Testis (tissue), 2 donors: ENCODE measurements at regions not wholly inside any gene's neighbourhood (a gene's known extent, or its start where the extent isn't known, plus 50 kb on each side); places are given as distances from the start of the nearest gene placed in this dataset.

ENCODE experiments used
- DNase-seq: peaks from one replicate; pipeline ENCODE4 v3.0.0-alpha.2; 2019
- H3K27ac ChIP-seq, 2 donors: fragments of 200-600 bp; sonication (generic); one replicate each; pipeline ENCODE4 v1.5.1; 2019
- H3K27me3 ChIP-seq: fragments of 200-600 bp; sonication (generic); one replicate; pipeline ENCODE4 v1.5.1; 2019
- H3K36me3 ChIP-seq: fragments of 200-600 bp; sonication (generic); one replicate; pipeline ENCODE4 v1.5.1; 2017; ENCODE audit warnings: low read depth; ENCODE audit errors: missing control alignments
- H3K4me1 ChIP-seq: fragments of 200-600 bp; sonication (generic); one replicate; pipeline ENCODE4 v1.5.1; 2019
- H3K4me3 ChIP-seq, 2 donors: fragments of 200-600 bp; sonication (generic); one replicate each; pipeline ENCODE4 v1.5.1; 2017 to 2019
- H3K9me3 ChIP-seq: fragments of 200-600 bp; sonication (generic); one replicate; pipeline ENCODE4 v1.5.1; 2017
- CTCF ChIP-seq, 3 experiments: fragments of 450-650 bp in 2 of 3; fragments of 200-600 bp in 1 of 3; sonication (generic) in 1 of 3; IDR thresholded peaks; one replicate each; pipeline ENCODE4 v1.5.1; 2016 to 2019; ENCODE audit warnings: antibody characterized with exemption in 3 of 3, mild to moderate bottlenecking in 2 of 3, moderate library complexity in 1 of 3
- POLR2A ChIP-seq: fragments of 450-650 bp; IDR thresholded peaks from one replicate; pipeline ENCODE4 v1.6.1; 2017; ENCODE audit warnings: antibody characterized with exemption, mild to moderate bottlenecking, moderate library complexity
- WGBS, 2 donors: methylation state at CpG; one replicate each; pipeline ENCODE4 v1.1.5; 2018; 5-methylcytosine and 5-hydroxymethylcytosine counted together
- intact Hi-C: fragments of 100-400 bp; cut with DNase I; formaldehyde crosslinking; loops from one replicate; pipeline ENCODE4 v1.15.1; 2023; ENCODE audit warnings: low total_unique reads

- TF ChIP-seq POLR2A (no peak), CTCF (IDR thresholded peaks at IDR 0.05) (no peak)
- Histone ChIP-seq H3K9me3 (no peaks in the 10 kb centered on the region), H3K27me3 (no peaks in the 10 kb centered on the region), H3K4me1 (peaks cover 15% of the 10 kb centered on the region), H3K27ac (no peak overlapping the region), H3K4me3 (no peak overlapping the region), H3K36me3 (no peaks in the 10 kb centered on the region)
- intact Hi-C loops, result no loop called here
- no peak for DNase-seq
- 83 to 92% methylated on average over 5 of the region's 5 CpGs for WGBS, 2 donors
Measured at GRCh38 chr9:129349665-129349947, 171.5 kb upstream of the IER5L start.

GRCh38 chr9:129348890-129349664, 171.0 kb upstream of the IER5L start:
- TF ChIP-seq POLR2A (no peak), CTCF (IDR thresholded peaks at IDR 0.05) (no peak)
- WGBS, 2 donors, result 87 to 90% methylated on average over 13 to 14 of the region's 14 CpGs
- intact Hi-C loops, result no loop called here

GRCh38 chr9:129347316-129348120, 169.5 kb upstream of the IER5L start:
- DNase-seq, result no peak
- Histone ChIP-seq H3K27me3 (no peaks in the 10 kb centered on the region), H3K27ac (no peak overlapping the region), H3K9me3 (no peaks in the 10 kb centered on the region), H3K4me3 (no peak overlapping the region), H3K4me1 (peaks cover 5% of the 10 kb centered on the region), H3K36me3 (no peaks in the 10 kb centered on the region)
- intact Hi-C loops, result no loop called here
- TF ChIP-seq POLR2A, result no peak
- TF ChIP-seq CTCF (IDR thresholded peaks at IDR 0.05), result no peak
- WGBS, 2 donors, result 83% methylated on average over 21 of the region's 21 CpGs

More at GRCh38 chr9:129348890-129349664, 171.0 kb upstream of the IER5L start:
- no peak for DNase-seq
- no peak overlapping the region for H3K27ac ChIP-seq
- peaks cover 15% of the 10 kb centered on the region for H3K4me1 ChIP-seq
- H3K27me3 ChIP-seq, result no peaks in the 10 kb centered on the region
- no peaks in the 10 kb centered on the region for H3K9me3 ChIP-seq
- H3K36me3 ChIP-seq, result no peaks in the 10 kb centered on the region
- H3K4me3 ChIP-seq, result no peak overlapping the region

GRCh38 chr9:129346046-129346445, 168.0 kb upstream of the IER5L start:
- Histone ChIP-seq H3K27ac (peak overlapping the region in 1 of 2 donors; percentile 33), H3K9me3 (no peaks in the 10 kb centered on the region), H3K36me3 (no peaks in the 10 kb centered on the region), H3K4me3 (no peak overlapping the region), H3K4me1 (no peaks in the 10 kb centered on the region), H3K27me3 (no peaks in the 10 kb centered on the region)
- no peak for DNase-seq
- intact Hi-C loops, result no loop called here
- WGBS, 2 donors, result 94 to 98% methylated on average over 6 to 8 of the region's 8 CpGs
- TF ChIP-seq POLR2A (no peak), CTCF (IDR thresholded peaks at IDR 0.05) (no peak)
